GM04503 (cell line): ENCODE measurements at regions not wholly inside any gene's neighbourhood (a gene's known extent, or its start where the extent isn't known, plus 50 kb on each side); places are given as distances from the start of the nearest gene placed in this dataset.
"Not testable (repeated sequence)": the region's sequence is repeated elsewhere in the genome, so short reads cannot be mapped to it uniquely, and the experiment has no call there.

Experiments
- DNase-seq: peaks from one replicate; pipeline ENCODE4 v3.0.0-alpha.2; 2012; ENCODE audit warnings: low read depth

DNA sequence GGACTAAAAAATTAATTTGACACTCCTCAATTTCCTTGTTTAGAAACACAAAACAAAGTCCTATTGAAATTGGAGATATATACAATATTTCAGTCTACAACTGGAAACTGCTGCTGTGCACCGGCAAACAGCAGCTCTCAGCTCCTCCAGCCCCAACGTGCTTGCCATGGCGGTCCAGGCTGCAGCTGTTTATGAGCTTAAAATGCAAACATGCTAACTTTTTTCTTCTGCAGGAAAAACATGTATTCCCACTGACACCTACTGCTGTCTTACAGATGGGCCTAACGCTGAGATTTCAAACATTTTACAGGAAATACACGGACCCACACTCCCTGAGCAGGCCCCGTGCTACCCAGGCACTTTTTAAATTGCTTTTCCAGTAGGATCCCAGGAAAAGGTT is 195.5 kb downstream of the BCL11A start:
- DNase-seq = no peak

DNA sequence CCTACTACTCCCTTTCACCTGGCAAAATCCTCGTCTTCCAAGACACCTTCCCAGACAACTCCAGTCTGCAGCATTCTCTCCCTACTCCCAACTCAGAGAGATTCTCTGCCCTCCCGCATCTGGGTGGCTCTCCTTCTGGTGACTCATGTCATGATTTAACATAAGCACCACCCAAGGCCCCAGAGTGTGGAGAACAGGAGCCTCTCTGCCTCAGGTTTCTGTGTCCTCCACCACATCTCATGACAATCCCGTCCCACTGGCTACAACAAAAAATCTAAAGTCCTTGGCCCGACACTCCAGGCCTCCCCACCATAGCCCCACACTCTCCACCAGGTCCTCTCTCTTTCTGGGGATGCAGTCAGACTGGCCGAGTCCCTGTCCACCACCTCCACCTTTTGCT is 197.1 kb downstream of the BCL11A start:
- DNase-seq = no peak

DNA sequence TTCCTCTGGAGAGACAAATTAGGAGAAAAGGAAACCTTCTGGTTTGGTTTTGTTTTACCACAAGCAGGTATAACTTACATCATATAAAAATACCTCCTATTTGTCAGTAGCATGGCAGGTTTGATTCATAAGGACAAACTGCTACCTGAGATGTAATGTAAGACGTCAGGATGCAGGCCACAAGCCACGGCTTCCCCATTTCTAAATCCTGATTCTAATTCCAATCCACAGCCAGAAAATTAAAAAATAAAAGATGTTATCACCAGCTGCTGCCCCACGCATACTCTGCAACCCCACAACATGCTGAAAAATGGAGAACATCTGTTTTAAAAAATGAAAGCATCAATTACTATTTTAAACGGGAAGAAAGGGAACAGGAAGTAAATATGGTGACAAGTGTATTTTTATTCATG is 197.6 kb downstream of the BCL11A start:
- no peak for DNase-seq

DNA sequence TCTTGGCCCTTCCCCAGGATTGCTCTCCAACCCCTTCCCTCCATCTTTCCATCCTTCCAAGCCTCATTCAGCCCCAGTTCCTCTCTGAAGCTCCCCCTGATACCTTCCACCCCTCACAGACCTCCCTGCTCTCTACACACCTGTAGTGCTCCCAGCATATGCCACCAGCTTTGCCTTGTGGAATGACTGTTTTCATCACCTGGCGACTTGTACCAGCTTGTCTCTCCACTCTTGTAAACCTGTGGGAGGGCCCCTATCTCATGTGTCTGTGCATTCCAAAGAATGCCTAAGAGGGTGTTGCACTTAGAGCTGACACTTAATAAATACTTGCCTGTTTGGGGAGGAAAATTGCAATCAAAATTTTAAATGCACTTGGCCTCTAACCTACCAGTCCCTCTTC is 198.7 kb downstream of the BCL11A start:
- no peak for DNase-seq

DNA sequence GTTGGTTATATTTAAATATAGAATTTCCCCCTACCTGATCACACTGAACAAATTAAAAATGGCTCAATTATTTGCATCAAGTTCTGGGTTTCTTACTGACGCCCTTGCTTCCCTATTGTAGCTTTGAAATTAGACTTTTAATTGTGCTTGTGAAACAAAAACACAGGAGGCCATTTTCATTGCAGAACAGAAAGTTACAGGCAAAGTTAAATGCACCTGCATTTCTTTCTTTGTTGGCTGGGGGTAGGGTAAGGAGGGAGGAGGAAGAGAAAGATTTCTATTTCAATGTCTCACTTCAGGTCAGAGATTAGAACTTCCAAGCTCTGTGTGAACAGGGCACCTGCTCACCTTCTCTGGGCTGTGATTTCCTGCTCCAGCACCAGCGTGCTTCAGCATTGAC is 199.6 kb downstream of the BCL11A start:
- no peak for DNase-seq

DNA sequence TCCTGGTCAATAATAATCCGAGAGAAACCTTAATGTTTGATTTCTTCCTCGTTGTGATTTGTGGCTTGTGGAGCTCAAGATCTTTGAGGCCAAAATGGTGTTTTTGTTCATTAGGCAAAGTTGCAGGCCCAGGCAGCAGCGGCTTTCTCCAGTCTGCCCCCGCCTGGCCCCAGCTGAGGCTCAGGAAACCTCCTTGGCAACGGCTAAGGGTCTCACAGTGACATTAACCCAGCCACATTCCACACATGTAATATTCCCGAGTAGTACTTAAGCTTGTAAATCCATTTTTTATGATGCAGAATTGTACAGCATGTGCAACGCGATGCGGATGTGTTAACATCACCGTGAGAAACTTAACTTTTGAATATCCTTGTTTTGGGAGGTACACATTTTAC is 200.1 kb downstream of the BCL11A start:
- no peak for DNase-seq

DNA sequence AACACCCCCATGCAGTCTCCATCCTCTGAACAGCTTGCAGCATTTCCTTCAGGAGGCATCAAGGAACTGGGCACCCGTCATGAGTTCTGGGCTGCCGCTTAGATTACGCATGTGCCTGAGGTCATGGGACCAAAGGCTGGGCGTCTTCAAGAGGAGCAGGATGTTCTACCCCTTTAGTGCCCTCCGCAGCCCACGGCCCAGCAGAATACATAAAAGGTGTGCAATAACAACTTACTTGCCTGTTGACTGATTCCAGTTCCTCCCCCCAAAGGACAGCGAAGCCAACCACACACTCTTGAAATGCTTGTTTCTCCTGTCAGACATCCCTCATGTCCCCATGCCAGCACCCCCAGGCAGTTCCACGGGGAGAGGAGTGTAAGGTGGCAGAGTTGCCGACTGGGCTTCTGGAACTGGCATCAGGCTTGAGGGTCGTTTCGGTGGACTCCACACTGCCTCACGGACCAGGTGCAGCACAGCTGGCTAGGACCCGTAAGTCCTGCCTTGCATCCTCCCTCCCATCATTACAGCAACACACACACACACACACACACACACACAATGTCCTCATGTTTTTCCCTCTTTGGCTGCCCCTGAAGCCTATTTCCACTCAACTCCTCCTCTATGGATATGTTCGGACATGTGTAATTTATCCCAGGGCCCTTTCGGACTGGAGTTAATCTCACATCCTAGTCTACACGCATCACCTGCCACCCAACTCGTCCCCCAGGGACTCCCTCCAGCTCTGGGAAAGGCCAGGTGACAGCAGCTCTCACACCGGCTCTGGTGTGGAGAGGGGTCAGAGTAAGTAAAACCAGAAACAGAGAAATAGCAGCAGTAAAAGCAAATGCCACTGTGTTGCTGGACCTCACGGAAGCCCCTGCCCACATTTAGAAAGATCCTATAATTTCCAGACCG is 200.7 kb downstream of the BCL11A start:
- DNase-seq = no peak

DNA sequence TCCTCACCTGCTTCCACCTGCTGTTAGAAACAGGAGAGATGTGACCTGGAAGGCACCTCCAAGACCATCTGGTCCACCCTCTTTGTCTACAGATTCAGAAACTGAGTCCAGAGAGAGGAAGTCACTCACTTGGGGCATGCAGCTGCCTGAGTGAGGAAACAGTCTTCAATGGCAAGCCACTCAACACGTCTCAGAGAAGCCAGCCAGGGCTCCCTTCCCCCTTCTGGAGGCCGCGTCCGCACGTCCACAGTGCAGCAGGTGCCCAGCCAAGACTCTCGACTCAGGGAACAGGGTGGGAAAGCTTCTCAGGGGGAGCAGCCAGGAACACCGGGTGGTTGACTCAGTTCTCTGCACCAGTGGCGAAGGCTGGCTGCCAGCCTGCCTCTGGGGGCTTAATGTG is 201.7 kb downstream of the BCL11A start:
- DNase-seq = no peak

DNA sequence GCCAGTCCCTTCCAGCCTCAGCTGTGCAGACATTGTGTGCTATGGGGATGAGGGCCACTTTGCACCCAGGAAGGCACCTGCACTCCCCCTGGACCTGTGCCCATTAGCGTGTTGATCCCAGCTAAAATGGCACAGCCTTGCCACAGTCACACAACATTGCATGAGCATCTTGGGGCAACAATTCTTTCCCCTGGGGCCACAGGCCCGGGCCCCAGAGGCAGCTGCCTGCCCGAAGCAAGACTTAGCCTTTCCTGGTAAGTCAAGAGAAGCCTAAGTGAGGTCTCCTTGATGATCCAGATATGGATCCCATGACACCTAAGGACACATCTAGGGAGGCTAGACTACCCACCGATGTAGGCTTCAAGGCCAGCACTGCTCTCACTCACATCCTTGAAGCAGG is 202.1 kb downstream of the BCL11A start:
- DNase-seq = no peak

DNA sequence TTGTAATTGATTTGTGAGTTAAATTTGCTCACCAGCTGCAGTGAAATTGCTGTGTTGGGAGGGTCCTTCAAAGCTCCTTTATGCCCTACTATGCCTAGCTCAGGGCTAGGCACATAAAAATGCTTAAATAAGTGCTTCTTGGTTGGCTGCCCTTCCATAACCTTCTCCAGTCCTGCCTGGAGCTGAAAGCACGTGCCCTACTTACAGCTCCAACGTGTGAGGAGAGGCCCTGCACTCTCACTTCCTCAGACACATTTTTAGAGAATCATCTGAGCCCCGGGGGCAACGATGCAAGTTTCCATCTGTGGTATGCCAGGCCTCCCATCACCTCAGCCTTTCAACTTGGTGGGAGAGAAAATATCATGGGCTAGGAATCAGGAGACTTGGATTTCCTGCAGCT is 202.7 kb downstream of the BCL11A start:
- DNase-seq = no peak

DNA sequence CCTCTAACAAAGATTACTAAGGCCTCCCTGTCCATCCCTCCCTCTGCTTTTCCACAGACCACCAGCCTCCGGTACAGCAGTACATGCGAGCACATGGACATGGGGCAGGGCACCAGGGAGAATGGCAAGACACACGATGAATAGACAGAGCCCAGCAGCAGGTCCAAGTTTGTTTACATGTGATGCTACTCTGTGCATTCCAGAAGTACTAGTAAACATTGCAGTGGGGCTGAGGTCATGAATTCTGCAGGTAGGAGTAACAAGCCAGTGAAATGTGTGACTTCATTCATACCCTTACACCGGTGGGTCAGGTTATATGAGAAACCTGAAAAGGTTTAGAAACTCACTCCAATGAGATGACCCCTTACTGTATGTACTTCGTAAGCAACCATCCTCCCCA is 205.7 kb downstream of the BCL11A start:
- no peak for DNase-seq

DNA sequence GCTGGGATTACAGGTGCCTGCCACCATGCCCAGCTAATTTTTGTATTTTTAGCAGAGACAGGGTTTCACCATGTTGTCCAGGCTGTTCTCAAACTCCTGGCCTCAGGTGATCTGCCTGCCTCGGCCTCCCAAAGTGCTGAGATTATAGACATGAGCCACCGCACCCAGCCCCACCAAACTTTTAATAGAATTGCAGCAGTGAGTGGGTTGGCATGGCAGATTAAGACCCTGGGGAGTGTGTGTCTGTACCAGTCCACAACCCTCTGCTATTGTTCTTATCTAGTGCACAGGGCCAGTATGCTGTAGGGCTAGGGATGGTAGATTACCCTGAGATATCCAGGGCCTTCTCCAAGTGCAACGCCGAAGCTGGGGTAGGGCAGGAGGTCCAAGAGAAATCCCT is 211.0 kb downstream of the BCL11A start:
- not testable (repeated sequence) for DNase-seq

DNA sequence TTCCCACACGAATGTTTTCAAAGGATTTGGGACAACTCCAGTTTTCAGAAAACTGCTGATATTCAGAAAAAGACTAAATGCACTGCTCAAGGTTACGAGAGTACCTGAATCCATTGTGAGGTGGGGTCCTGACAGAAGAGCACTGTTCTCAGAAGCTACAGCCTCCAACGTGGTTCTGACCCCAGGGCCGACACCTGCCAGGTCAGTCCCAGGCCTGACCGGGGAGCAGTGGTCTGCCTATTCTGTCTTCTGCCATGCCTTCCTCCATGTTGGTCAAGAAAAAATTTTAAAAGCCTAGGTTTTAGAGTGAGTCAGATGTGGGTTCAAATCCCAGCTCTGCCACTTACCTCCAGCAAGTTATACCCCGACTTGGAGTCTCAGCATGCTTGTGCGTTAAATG is 212.3 kb downstream of the BCL11A start:
- DNase-seq = no peak

DNA sequence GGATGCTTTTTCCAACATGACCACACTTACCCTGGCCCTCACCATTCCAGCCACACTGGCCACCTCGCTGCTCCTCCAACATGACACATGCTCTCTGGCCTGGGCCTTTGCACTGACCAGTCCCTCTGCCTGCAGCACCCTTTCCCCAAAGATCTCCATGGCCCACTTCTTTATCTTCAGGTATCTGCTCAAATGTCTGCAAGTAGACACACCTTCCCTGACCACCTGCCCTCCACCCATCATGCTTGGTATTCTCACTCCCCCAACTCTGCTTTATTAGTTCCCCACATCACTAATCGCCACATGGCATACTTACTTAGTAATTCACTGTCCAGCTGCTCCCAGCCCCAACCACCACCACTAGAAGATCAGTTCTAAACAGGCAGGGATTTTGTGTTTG is 214.2 kb downstream of the BCL11A start:
- DNase-seq = no peak

DNA sequence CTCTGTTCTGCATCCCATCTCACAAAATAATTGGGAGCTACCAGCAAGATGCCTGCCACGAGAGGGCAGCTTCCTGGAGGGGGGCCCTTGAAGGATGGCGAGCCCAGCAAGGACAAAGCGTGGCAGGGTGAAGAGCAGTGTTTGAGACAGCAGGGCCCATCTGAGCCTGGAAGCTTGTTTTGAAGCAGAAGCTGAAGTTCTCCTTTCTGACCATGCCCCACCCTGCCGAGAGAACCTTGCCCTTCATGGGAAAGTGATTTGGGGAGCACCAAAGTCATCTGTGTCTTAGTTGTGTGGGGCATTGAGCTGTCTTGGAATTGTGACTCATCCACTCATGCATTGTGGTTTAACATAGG is 216.3 kb downstream of the BCL11A start:
- DNase-seq = no peak

DNA sequence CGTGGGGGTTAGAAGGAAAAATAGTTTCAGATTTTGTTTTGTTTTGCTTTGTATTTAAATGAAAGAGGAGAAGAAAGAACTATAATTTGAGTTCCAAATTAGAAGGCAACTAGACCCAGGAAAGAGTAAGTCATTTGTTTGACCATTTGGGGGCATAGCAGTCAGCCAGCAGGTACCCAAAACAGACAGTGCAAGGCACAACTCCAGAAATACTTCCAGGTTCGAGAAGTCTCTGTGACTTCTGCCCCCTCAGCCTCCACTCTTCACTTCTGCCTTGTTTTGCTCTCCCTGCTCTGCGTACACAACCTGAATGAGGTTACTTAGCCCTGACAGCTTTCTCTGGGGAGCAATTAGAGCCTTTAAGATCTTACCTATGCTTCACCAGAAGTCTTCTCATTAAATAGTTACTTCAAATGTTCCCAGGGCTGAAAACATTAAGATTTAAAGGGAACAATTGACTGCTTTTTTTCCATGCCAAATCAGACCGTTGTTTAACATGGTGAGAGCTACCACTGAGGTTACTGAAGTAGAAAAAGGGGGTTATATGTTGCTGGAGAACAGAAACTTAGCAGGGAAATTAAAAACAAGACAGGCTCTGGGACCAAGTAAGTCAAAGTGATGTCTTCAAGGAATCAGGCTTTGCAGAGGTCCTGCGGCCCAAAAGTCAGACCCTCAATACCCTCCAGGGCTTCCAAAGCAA is 216.9 kb downstream of the BCL11A start:
- no peak for DNase-seq

DNA sequence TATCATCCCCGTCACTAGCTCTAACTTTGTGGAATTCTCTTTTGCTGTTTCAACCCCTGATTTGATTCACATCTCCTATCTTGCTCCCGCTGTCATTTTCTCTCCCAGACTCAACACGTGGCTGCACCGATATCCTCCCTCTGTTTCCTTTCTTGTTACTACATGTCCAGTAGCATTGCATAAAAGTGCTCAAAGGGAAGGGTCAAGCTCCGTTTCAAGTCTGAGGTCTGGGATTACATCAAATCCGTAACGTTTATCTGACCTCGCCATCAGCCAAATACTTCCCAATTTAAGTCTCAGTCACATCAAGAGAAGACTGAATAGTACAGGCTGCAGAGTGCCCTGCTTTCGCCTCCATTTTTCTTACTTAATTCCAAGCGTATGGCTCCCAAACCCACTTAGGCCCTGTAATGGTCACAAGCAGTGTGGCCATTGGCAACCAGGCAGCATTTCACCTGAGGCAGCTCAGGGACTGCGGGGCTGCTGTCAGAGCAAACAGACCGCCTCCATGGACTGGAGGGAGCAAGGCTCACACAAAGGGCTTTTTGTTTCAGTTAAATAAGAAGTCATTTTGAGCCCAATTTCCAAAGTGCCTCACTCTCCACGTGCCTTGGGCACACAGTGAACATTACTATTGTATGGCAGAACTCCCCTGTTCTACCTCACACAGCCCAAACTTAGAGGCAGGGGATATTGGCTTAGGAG is 217.8 kb downstream of the BCL11A start:
- no peak for DNase-seq

DNA sequence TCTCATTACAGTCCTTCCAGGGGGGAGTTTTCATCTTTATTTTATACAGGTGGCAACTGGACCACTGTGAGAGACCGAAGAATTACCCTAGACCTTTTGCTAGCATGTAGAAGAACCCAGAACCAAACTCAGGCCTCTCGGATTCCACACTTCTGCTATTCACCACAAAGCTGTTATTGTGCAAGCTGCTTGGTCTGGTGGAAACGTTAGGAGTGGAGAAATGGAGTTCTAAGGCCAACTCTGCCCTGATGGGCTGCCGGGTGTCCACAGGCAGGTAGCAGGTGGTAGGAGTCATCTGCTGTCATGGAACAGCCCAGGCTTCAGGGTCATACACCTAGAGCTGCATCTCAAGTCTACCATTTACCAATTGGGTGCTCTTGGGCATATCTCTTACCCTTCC is 218.8 kb downstream of the BCL11A start:
- no peak for DNase-seq

DNA sequence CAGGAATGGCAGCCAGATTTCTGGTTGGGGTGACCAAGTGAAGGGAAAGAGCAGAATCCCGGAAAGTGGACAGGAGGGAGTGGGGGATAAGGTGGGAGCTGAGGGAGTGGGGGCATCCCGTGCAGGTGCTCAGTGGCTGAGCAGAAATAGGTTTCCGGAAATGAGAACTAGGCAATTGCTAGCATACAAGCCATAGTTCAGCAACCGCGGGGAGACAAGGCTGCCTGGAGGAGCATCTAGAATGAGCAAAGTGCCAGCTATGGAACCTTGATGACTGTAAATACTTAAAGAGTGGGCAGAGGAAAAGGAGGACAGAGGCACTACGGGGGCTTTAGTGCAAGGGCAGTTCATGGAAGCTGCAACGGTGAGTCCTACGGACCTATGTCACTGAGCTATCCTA is 220.2 kb downstream of the BCL11A start:
- no peak for DNase-seq

DNA sequence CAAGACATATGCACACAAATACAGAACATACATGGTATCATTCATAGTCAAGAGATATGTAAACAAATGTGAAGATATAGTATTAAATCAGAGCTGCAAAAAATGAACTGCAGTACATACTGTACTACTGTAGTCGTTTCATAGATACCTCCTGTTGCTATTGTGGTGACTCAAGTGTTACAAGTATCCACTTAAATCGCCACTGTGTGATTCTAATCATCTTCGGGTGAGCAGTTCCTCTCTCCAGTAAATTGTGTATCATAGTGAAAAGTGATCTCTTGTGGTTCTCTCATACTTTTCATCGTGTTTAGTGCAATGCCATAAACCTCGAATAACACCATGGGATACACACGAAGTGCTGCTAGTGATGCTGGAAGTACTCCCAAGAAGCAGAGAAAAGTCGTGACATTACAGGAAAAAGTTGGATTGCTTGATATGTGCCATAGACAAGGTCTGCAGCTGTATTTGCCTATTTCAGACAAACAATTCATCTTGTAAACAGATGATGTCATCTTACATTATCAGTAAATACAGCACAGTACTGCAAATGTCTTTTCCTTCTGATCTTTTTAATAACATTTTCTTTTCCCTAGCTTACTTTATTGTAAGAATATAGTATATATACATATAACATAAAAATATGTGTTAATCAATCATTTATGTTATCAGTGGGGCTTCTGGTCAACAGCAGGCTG is 222.2 kb downstream of the BCL11A start:
- no peak for DNase-seq

DNA sequence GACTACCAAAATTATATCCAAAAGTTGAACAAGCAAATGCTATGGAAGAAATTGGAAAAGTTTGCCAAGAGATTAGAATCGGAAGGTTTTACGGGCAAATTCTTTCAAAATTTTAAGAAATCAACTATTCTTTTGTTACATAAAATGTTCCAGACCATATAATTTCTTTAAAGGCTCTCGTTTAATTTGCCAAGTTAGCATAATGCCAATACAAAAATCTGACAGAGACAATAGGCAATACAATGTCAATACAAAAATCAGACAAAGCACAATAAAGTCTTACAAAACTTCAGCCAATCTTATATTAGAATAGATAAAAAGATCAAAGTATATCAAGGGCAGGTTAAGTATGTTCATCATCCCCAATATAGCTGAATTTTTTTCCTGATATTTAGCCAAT is 224.2 kb downstream of the BCL11A start:
- no peak for DNase-seq

DNA sequence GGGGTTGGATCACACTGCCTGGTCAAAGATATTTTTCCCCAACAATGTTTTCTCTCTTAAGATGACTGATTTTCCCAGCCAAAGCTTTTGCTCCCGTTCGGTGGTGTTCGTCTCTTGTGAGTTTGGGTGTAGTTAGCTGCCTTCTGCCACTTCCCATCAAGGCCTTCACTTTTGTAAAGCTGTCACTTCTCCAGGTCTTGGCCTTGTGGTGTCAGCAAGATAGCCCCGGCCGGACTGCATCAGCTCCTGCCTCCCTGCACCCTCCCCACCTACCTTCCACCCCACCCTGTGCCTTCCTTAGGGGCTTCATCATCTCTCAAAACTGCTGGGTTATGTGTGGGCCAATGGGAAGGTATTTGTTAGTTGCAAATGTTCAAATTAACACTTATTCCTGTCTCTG is 228.9 kb downstream of the BCL11A start:
- no peak for DNase-seq

DNA sequence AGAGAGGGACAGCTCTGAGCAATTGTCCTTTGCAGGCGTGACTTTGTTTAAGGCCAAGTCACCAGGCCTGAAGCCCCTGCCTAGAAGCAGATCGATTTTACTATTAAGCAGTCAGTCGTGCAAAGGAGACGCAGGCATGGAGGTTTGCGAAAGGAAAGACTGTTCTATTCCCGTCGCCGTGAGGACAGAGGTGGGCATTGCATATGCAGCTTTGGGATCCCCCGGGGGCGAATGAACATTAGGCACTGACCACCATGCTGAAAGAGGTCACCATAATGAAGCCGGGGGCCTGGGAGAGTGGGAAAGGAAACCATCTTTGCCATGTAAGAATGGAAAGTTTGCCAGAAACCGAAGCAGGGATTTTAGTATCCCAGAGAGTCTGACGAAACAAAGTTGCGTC is 231.6 kb downstream of the BCL11A start:
- no peak for DNase-seq
